ENCODE measurements at regions not wholly inside any gene's neighbourhood (a gene's known extent, or its start where the extent isn't known, plus 50 kb on each side); places are given as distances from the start of the nearest gene placed in this dataset.
A peak's percentile ranks its signal among the peaks of the same experiment; 100 is the strongest.
"Not testable (repeated sequence)": the region's sequence is repeated elsewhere in the genome, so short reads cannot be mapped to it uniquely, and the experiment has no call there.

DNA sequence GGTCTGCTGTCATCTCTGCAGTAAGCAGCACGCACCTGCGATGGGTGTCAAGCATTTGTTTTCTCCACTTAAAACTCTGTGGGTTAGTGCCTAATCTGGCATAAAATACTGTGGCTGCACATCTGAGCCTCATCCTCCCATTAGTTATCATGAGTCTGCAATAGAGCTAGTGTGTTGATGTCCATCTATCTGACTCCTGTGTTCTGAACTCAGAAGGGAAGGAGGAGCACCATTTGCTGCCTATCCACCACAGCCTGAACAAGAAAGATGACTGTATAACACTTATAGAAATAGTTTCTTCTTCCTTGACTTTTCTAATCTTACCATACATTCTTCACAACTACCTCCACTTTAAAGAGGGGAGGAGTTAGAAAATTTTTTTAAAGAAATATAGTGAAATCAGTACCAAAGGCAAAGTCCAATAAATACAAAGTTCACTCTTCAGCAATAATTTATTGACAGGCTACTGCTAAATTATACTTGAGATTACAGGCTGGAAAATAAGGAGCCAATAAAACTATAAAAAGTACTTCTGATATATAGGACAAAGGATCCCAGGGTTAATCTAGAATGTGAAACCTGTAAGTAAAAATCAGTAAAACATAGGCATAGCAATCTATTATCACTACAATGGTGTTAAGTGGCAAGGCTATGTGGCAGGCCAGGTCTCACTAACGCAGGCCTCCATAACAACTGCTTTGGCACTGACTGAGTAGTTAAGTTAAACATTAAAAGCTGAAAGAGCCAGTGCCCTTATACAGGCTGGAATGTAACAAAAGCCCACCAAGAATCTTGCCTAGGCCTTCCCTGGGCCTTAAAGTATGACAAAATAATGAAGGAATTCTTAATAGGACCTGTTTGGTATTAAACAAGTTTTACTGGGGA is 70.2 kb downstream of the LGALS9C start:
- not testable (repeated sequence) for DNase-seq

DNA sequence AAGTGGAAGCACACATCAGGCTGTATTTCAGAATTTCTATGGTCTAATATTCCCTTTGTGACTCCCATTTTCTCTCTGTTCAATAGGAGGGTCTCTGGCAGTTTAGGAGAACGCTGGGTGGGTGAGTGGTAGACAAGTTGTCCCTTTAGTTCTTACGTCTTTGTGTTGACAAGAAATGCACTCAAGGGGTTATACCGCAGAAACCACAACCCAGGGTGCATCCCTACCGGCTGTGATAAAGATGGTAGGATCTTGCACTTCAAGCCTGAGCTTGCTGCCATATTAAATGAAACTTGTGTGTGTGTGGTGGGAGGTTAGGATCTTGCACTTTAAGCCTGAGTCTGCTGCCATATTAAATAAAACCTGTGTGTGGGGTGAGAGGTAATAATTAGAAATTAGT is 80.5 kb downstream of the LGALS9C start:
- DNase-seq = not testable (repeated sequence)

- not testable (repeated sequence) for DNase-seq
These were observed 80.7 kb downstream of the TBC1D28 start for GRCh38 chr17:18563381-18564098.

GRCh38 chr17:18564099-18564448 is 80.1 kb downstream of the TBC1D28 start:
- DNase-seq = peak; percentile 32

DNA sequence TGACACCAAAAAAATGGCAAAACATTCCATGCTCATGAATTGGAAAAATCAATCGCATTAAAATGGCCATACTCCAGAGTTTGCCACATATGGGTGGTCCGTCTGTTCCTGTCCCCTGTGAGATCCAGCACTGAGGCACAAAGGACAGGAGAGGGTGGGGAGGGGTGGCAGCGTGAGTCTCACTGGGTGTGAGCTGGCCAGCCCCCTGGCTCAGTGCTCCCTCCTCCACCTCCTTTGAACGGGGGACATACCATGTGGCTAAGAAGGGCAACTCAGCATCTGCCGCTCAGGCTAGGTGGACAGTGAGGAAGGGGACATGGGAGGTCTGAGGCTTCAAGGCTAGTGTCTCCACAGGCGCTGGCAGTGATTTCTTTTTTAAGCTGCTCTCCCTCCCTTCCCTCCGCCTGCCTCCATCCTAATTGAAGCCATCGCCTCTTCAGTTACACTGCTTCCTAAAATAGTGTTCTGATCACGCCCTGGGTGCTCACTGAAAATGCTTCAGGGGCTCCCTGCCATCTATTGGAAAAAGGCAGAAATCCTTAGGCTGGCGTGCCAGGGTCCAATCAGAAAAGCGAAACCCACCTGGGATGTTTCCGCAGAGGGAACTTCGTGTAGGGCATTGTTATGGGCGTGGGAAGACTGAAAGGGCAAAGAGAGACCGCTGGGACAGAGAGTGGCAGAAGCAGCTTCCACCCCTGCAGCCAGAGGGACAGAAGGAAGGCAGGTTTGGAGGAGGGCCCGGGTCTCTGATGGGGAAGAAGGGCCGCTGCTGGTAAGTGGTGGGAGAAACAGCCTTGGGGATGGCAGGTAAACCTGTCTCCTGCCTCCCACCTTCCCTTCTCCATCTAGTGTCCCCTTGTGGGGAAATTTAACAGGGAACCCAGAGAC is 75.8 kb downstream of the TBC1D28 start:
- DNase-seq = not testable (repeated sequence)

- not testable (repeated sequence) for DNase-seq
These were observed 74.7 kb downstream of the TBC1D28 start for GRCh38 chr17:18569489-18569913.

DNA sequence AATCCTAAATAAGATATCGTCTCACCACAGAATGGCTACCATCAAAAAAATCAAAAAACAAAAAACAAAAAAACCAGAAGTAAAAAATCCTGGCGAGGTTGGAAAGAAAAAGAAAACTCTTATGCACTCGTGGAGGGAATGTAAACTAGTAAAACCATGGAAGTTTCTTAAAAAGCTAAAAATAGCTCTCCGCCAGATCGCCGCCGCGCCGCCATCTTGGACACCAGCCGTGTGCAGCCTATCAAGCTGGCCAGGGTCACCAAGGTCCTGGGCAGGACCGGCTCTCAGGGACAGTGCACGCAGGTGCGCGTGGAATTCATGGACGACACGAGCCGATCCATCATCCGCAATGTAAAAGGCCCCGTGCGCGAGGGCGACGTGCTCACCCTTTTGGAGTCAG is 71.7 kb downstream of the TBC1D28 start:
- not testable (repeated sequence) for DNase-seq

DNA sequence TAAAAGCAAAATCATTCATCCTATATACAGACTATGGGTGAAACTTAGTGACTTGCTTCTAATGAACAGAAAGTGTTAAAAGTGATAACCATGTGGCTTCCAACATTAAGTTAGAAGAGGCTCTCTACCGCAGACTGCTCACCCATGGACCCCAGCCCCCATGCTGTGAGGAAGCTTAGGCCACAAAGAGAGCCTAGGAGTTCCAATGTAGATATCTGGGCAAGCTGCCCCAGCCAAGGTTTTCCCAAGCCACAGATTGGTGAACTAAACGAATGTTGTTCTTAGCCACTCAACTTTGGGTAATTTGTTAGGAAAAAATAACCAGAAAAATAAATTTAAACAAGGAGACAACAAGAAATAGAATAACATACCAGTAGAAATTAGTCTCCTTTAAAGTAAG is 70.1 kb downstream of the TBC1D28 start:
- DNase-seq = not testable (repeated sequence)

All from inflammatory macrophage treated with lipopolysaccharide for 4 hours (primary cell).